ENCODE measurements at regions not wholly inside any gene's neighbourhood (a gene's known extent, or its start where the extent isn't known, plus 50 kb on each side); places are given as distances from the start of the nearest gene placed in this dataset.

GRCh38 chr9:99416007-99416406 is 193.9 kb downstream of the SEC61B start:
- TF ChIP-seq CTCF (IDR thresholded peaks at IDR 0.05) (no peak), POLR2A (IDR thresholded peaks at IDR 0.05) (no peak)
